H1 (cell line): ENCODE measurements at regions not wholly inside any gene's neighbourhood (a gene's known extent, or its start where the extent isn't known, plus 50 kb on each side); places are given as distances from the start of the nearest gene placed in this dataset.

Experiments used
- CTCF ChIA-PET: fragments of 300-600 bp; sonication (Branson Sonifier 250); formaldehyde crosslinking; loops from one replicate; lab custom pipeline; 2021; ENCODE audit not compliant: partially characterized antibody; lab: Charles Lee
- POLR2A ChIA-PET: fragments of 300-600 bp; sonication (Branson Sonifier 250); formaldehyde crosslinking; loops from one replicate; lab custom pipeline; 2021; ENCODE audit warnings: inconsistent platforms; ENCODE audit not compliant: partially characterized antibody; lab: Charles Lee
- DNase-seq, 2 experiments: peaks; one replicate each; pipeline versions ENCODE4 v3.0.0 to v3.0.0-alpha.2; 2010 to 2022; ENCODE audit warnings: low spot score in 2 of 2, low read depth in 1 of 2, mixed read lengths in 1 of 2
- FAIRE-seq: peaks from 2 replicates; lab custom pipeline; 2011; peaks lifted over from hg19 to GRCh38; lab: Jason Lieb, UNC
- H2AFZ ChIP-seq: 2 replicates; pipeline ENCODE4 v1.8.1; 2012; ENCODE audit warnings: low read length, inconsistent platforms
- H2AK5ac ChIP-seq: 2 replicates; pipeline ENCODE4 v1.6.1; 2013; ENCODE audit warnings: low read depth, low read length
- H2BK120ac ChIP-seq: replicated peaks from 2 replicates; pipeline ENCODE3; 2013; ENCODE audit warnings: low read depth, low read length, inconsistent platforms
- H2BK12ac ChIP-seq: 2 replicates; pipeline ENCODE4 v1.6.1; 2013; ENCODE audit warnings: low read depth, low read length
- H2BK15ac ChIP-seq: 2 replicates; pipeline ENCODE4 v1.6.1; 2013; ENCODE audit warnings: low read length
- H2BK20ac ChIP-seq: 2 replicates; pipeline ENCODE4 v1.6.1; 2013; ENCODE audit warnings: low read length
- H2BK5ac ChIP-seq: 2 replicates; pipeline ENCODE4 v1.6.1; 2013; ENCODE audit warnings: low read depth, low read length
- H3K14ac ChIP-seq: 2 replicates; pipeline ENCODE4 v1.6.1; 2013; ENCODE audit warnings: inconsistent platforms; ENCODE audit not compliant: insufficient read length
- H3K18ac ChIP-seq: 2 replicates; pipeline ENCODE4 v1.6.1; 2013; ENCODE audit warnings: low read length; ENCODE audit errors: extremely low read depth
- H3K23ac ChIP-seq: 2 replicates; pipeline ENCODE4 v1.6.1; 2013; ENCODE audit warnings: inconsistent platforms; ENCODE audit not compliant: insufficient read length
- H3K23me2 ChIP-seq: 2 replicates; pipeline ENCODE4 v1.6.1; 2013; ENCODE audit warnings: low read depth, low read length
- H3K27ac ChIP-seq: 2 replicates; pipeline ENCODE4 v1.6.1; 2011; ENCODE audit warnings: low read depth, low read length, inconsistent platforms
- H3K27me3 ChIP-seq, 4 experiments: replicated peaks in 1 of 4; 1 replicate in 1 of 4; 2 replicates in 3 of 4; pipeline versions ENCODE4 v1.6.1 to v1.8.1; 2011 to 2013; ENCODE audit warnings: low read length in 3 of 4, mild to moderate bottlenecking in 3 of 4, inconsistent platforms in 2 of 4, mixed read lengths in 2 of 4, moderate library complexity in 1 of 4; ENCODE audit not compliant: control insufficient read depth in 3 of 4, insufficient read depth in 3 of 4; ENCODE audit errors: extremely low read depth in 1 of 4
- H3K36me3 ChIP-seq, 4 experiments: 2 replicates each; pipeline versions ENCODE4 v1.6.1 to v1.8.1; 2011 to 2013; ENCODE audit warnings: mild to moderate bottlenecking in 4 of 4, low read length in 3 of 4, moderate library complexity in 2 of 4, control low read depth in 1 of 4, inconsistent platforms in 1 of 4; ENCODE audit not compliant: insufficient read depth in 4 of 4, control insufficient read depth in 2 of 4
- H3K4ac ChIP-seq: replicated peaks from 2 replicates; pipeline ENCODE3; 2013; ENCODE audit warnings: low read length, low read depth, mixed read lengths, inconsistent platforms; ENCODE audit not compliant: insufficient read length
- H3K4me1 ChIP-seq, 4 experiments: replicated peaks in 1 of 4; 1 replicate in 1 of 4; 2 replicates in 3 of 4; pipeline versions ENCODE4 v1.6.1 to v1.8.1; 2011 to 2013; ENCODE audit warnings: low read length in 3 of 4, inconsistent platforms in 2 of 4, mixed read lengths in 1 of 4; ENCODE audit not compliant: insufficient read depth in 4 of 4, control insufficient read depth in 3 of 4
- H3K4me2 ChIP-seq, 2 experiments: 2 replicates each; pipeline versions ENCODE4 v1.6.1 to v1.8.1; 2011 to 2013; ENCODE audit warnings: low read depth in 2 of 2, low read length in 2 of 2, control low read depth in 1 of 2, inconsistent platforms in 1 of 2, mild to moderate bottlenecking in 1 of 2; ENCODE audit not compliant: insufficient read depth in 1 of 2
- H3K4me3 ChIP-seq, 4 experiments: fragments of 200-600, 300-600 bp in 1 of 4; sonication (generic), shearing (Covaris generic), sonication (Bioruptor Twin) in 1 of 4; 2 replicates each; pipeline versions ENCODE4 v1.5.1 to v1.8.1; 2011 to 2016; ENCODE audit warnings: low read length in 4 of 4, low read depth in 3 of 4, control low read depth in 2 of 4, inconsistent platforms in 2 of 4, mild to moderate bottlenecking in 2 of 4, mixed read lengths in 1 of 4, moderate library complexity in 1 of 4; ENCODE audit not compliant: insufficient read depth in 2 of 4; ENCODE audit errors: extremely low read depth in 1 of 4
- H3K56ac ChIP-seq: replicated peaks from 2 replicates; pipeline ENCODE3; 2013; ENCODE audit warnings: low read depth, mild to moderate bottlenecking, mixed read lengths, low read length, inconsistent platforms; ENCODE audit not compliant: insufficient read length
- H3K79me1 ChIP-seq: 2 replicates; pipeline ENCODE4 v1.6.1; 2013; ENCODE audit warnings: low read depth, low read length, control low read depth
- H3K79me2 ChIP-seq, 2 experiments: 2 replicates each; pipeline versions ENCODE4 v1.6.1 to v1.8.1; 2012 to 2013; ENCODE audit warnings: low read length in 2 of 2, mild to moderate bottlenecking in 2 of 2, inconsistent platforms in 1 of 2; ENCODE audit not compliant: insufficient read depth in 2 of 2, control insufficient read depth in 1 of 2
- H3K9ac ChIP-seq, 4 experiments: replicated peaks in 1 of 4; 1 replicate in 1 of 4; 2 replicates in 3 of 4; pipeline versions ENCODE4 v1.6.1 to v1.8.1; 2011 to 2013; ENCODE audit warnings: low read depth in 3 of 4, low read length in 3 of 4, control low read depth in 2 of 4, mild to moderate bottlenecking in 2 of 4, moderate library complexity in 2 of 4, inconsistent platforms in 1 of 4; ENCODE audit errors: extremely low read depth in 1 of 4
- H3K9me3 ChIP-seq, 2 experiments: 2 replicates each; pipeline versions ENCODE4 v1.6.1 to v1.8.1; 2012 to 2013; ENCODE audit warnings: mild to moderate bottlenecking in 2 of 2, moderate library complexity in 2 of 2, control low read depth in 1 of 2, inconsistent platforms in 1 of 2, low read depth in 1 of 2, low read length in 1 of 2, mixed read lengths in 1 of 2; ENCODE audit not compliant: insufficient read depth in 2 of 2
- H4K20me1 ChIP-seq, 2 experiments: replicated peaks in 1 of 2; 2 replicates each; pipeline versions ENCODE3 to v1.8.1; 2011 to 2013; ENCODE audit warnings: inconsistent platforms in 2 of 2, low read length in 2 of 2, mild to moderate bottlenecking in 1 of 2; ENCODE audit not compliant: insufficient read depth in 2 of 2, control insufficient read depth in 1 of 2
- H4K5ac ChIP-seq: 2 replicates; pipeline ENCODE4 v1.6.1; 2013; ENCODE audit warnings: low read length, low read depth, mixed read lengths, inconsistent platforms; ENCODE audit not compliant: insufficient read length
- H4K8ac ChIP-seq: 2 replicates; pipeline ENCODE4 v1.8.0; 2013; ENCODE audit warnings: mild to moderate bottlenecking, moderate library complexity, low read length, inconsistent platforms; ENCODE audit not compliant: insufficient read depth; ENCODE audit errors: extremely low read depth
- H4K91ac ChIP-seq: replicated peaks from 2 replicates; pipeline ENCODE3; 2013; ENCODE audit warnings: low read length, mixed read lengths, inconsistent platforms; ENCODE audit not compliant: insufficient read length
- CTBP2 ChIP-seq: IDR thresholded peaks from 2 replicates; pipeline ENCODE4 v1.7.0; 2011; ENCODE audit warnings: borderline replicate concordance, mild to moderate bottlenecking, moderate library complexity, mixed read lengths, low read length; ENCODE audit not compliant: insufficient read depth, insufficient read length
- EP300 ChIP-seq, 2 experiments: IDR thresholded peaks; 1 replicate in 1 of 2; 2 replicates in 1 of 2; pipeline ENCODE4 v1.6.1; 2011 to 2012; ENCODE audit warnings: low read depth in 2 of 2, low read length in 2 of 2, mild to moderate bottlenecking in 2 of 2, borderline replicate concordance in 1 of 2, inconsistent platforms in 1 of 2, moderate library complexity in 1 of 2
- FOSL1 ChIP-seq: IDR thresholded peaks from 2 replicates; pipeline ENCODE4 v1.6.1; 2011; ENCODE audit warnings: mild to moderate bottlenecking, low read depth, low read length, moderate library complexity; ENCODE audit not compliant: insufficient read depth
- HDAC6 ChIP-seq: IDR thresholded peaks from one replicate; pipeline ENCODE4 v1.7.1; 2012; ENCODE audit warnings: low read depth, mild to moderate bottlenecking, inconsistent platforms, low read length, moderate library complexity
- KDM4A ChIP-seq: IDR thresholded peaks from one replicate; pipeline ENCODE4 v1.7.1; 2012; ENCODE audit warnings: low read depth, mild to moderate bottlenecking, moderate library complexity, low read length, inconsistent platforms; ENCODE audit not compliant: severe bottlenecking
- RBBP5 ChIP-seq: IDR thresholded peaks from 2 replicates; pipeline ENCODE4 v1.7.1; 2012; ENCODE audit warnings: low read depth, mild to moderate bottlenecking, inconsistent platforms, low read length, moderate library complexity, borderline replicate concordance
- RFX5 ChIP-seq: IDR thresholded peaks from 2 replicates; pipeline ENCODE4 v1.6.1; 2011; ENCODE audit warnings: low read depth, low read length, improper control_type of control experiment, borderline replicate concordance
- SIN3A ChIP-seq, 2 experiments: IDR thresholded peaks in 1 of 2; conservative IDR thresholded peaks in 1 of 2; 2 replicates each; pipeline ENCODE4 v1.6.1; 2011 to 2012; ENCODE audit warnings: low read length in 2 of 2, improper control_type of control experiment in 1 of 2, low read depth in 1 of 2, mild to moderate bottlenecking in 1 of 2

GRCh38 chr14:86020841-86021240 is 490.9 kb downstream of the FLRT2 start:
- Histone ChIP-seq H4K8ac (no peak overlapping the region), H3K4me2 (no peak overlapping the region), H2AFZ (no peak overlapping the region), H3K18ac (no peak overlapping the region), H4K5ac (no peak overlapping the region), H2BK12ac (no peak overlapping the region), H2BK120ac (no peak overlapping the region), H3K4ac (no peak overlapping the region), H4K91ac (no peak overlapping the region), H3K79me2 (no peaks in the 10 kb centered on the region), H3K9me3 (no peaks in the 10 kb centered on the region), H3K36me3 (no peaks in the 10 kb centered on the region), H3K56ac (no peak overlapping the region), H2BK5ac (no peak overlapping the region), H2BK20ac (no peak overlapping the region), H3K4me3 (no peak overlapping the region), H3K4me1 (no peaks in the 10 kb centered on the region), H2BK15ac (no peak overlapping the region), H2AK5ac (no peak overlapping the region), H3K27ac (no peak overlapping the region), H3K79me1 (no peaks in the 10 kb centered on the region), H4K20me1 (no peaks in the 10 kb centered on the region), H3K14ac (no peak overlapping the region), H3K27me3 (no peaks in the 10 kb centered on the region), H3K9ac (no peak overlapping the region), H3K23ac (no peak overlapping the region), H3K23me2 (no peaks in the 10 kb centered on the region)
- ChIA-PET CTCF (no interaction called here), POLR2A (no interaction called here)
- no peak for FAIRE-seq
- DNase-seq: no peak
- TF ChIP-seq EP300 (IDR thresholded peaks at IDR 0.05; ENCODE audit: borderline replicate concordance in 1 of 2, low read depth in 2 of 2, low read length in 2 of 2) (no peak), HDAC6 (no peak), CTBP2 (no peak), SIN3A (conservative IDR thresholded peaks at IDR 0.05 in 1 of 2, IDR thresholded peaks at IDR 0.05 in 1 of 2; ENCODE audit: low read depth in 1 of 2, low read length in 2 of 2) (no peak), RFX5 (no peak), RBBP5 (no peak), FOSL1 (no peak), KDM4A (no peak)
